HEK293T (cell line): ENCODE measurements at regions not wholly inside any gene's neighbourhood (a gene's known extent, or its start where the extent isn't known, plus 50 kb on each side); places are given as distances from the start of the nearest gene placed in this dataset.

Source experiments
- CTCF ChIA-PET: fragments of 350-600 bp; formaldehyde crosslinking; extraction: SDS; loops from one replicate; lab custom pipeline; 2021; ENCODE audit warnings: antibody characterized with exemption, inconsistent platforms; lab: Yijun Ruan, JAX
- POLR2A ChIA-PET: fragments of 350-600 bp; formaldehyde crosslinking; extraction: SDS; loops from one replicate; lab custom pipeline; 2020; ENCODE audit warnings: antibody characterized with exemption, inconsistent platforms; lab: Yijun Ruan, JAX
- DNase-seq: peaks from one replicate; pipeline ENCODE4 v3.0.0; 2012; ENCODE audit warnings: mixed read lengths; ENCODE audit errors: extremely low spot score
- ARNT ChIP-seq: fragments of 450-650 bp; IDR thresholded peaks from 2 replicates; pipeline ENCODE4 v1.6.1; 2017; ENCODE audit warnings: mild to moderate bottlenecking
- BHLHE40 ChIP-seq: fragments of 450-650 bp; IDR thresholded peaks from 2 replicates; pipeline ENCODE4 v1.6.1; 2016; ENCODE audit warnings: mild to moderate bottlenecking, moderate library complexity, borderline replicate concordance
- CTBP1 ChIP-seq: fragments of 450-650 bp; IDR thresholded peaks from 2 replicates; pipeline ENCODE4 v1.6.1; 2016; ENCODE audit warnings: borderline replicate concordance
- ELF4 ChIP-seq: fragments of 450-650 bp; IDR thresholded peaks from 2 replicates; pipeline ENCODE4 v1.6.1; 2017; ENCODE audit warnings: antibody characterized with exemption
- FOXA1 ChIP-seq: fragments of 450-650 bp; IDR thresholded peaks from 2 replicates; pipeline ENCODE4 v1.6.1; 2016; ENCODE audit warnings: mild to moderate bottlenecking
- FOXK2 ChIP-seq: fragments of 450-650 bp; IDR thresholded peaks from 2 replicates; pipeline ENCODE4 v1.6.1; 2016; ENCODE audit warnings: mild to moderate bottlenecking
- FOXM1 ChIP-seq: fragments of 450-650 bp; IDR thresholded peaks from 2 replicates; pipeline ENCODE4 v1.6.1; 2017; ENCODE audit warnings: mild to moderate bottlenecking, borderline replicate concordance
- HDGF ChIP-seq: fragments of 450-650 bp; IDR thresholded peaks from 2 replicates; pipeline ENCODE4 v1.6.1; 2017; ENCODE audit warnings: antibody characterized with exemption, borderline replicate concordance
- L3MBTL2 ChIP-seq: fragments of 450-650 bp; conservative IDR thresholded peaks from 2 replicates; pipeline ENCODE4 v1.6.1; 2016; ENCODE audit warnings: mild to moderate bottlenecking
- LEF1 ChIP-seq: fragments of 450-650 bp; IDR thresholded peaks from 2 replicates; pipeline ENCODE4 v1.6.1; 2017; ENCODE audit warnings: mild to moderate bottlenecking, borderline replicate concordance
- NFRKB ChIP-seq: fragments of 450-650 bp; IDR thresholded peaks from 2 replicates; pipeline ENCODE4 v1.6.1; 2016; ENCODE audit warnings: mild to moderate bottlenecking, moderate library complexity
- PKNOX1 ChIP-seq: fragments of 450-650 bp; IDR thresholded peaks from 2 replicates; pipeline ENCODE4 v1.6.1; 2016
- SP1 ChIP-seq: fragments of 450-650 bp; IDR thresholded peaks from 2 replicates; pipeline ENCODE4 v1.6.1; 2017
- SUZ12 ChIP-seq: fragments of 450-650 bp; IDR thresholded peaks from 2 replicates; pipeline ENCODE4 v1.6.1; 2016; ENCODE audit warnings: mild to moderate bottlenecking
- TARDBP ChIP-seq: fragments of 450-650 bp; IDR thresholded peaks from 2 replicates; pipeline ENCODE4 v1.6.1; 2016
- ZNF384 ChIP-seq: fragments of 450-650 bp; IDR thresholded peaks from 2 replicates; pipeline ENCODE4 v1.6.1; 2016

DNA sequence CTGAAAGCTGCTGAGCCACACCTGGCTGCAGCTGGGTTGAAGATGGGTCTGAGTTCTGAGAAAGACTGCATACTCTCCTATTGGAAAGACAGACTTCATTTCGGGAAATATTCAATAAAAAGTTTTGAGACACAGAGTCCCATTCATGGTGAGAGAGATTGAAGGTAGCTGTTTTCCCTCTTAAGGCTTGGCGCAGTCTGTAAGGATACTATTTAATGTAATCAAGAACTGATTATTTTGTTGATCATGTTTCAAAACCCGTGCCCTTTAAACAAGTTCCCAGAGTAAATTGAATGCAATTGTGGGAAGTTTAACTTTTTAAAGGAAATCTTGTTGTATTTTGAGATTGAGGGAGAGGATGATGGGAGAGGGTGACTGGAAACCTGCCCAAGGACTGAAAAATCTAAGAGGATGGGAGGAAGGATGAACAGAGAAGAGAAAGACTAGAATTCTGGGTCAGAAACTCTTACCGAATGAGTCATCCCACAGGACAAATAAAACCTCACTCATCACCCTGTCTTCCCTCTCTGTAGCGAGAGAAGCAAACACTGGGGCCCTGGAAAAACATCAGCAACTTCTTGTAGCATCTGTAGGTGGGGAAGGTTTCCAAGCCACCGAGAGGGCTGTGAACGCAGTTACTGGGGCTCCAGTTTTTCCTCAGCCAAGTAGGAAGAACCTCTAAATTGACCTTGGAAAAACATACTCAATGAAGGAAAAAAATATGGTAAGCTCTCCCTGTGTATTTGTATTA is 193.2 kb upstream of the TPRG1 start:
- ChIA-PET CTCF (no interaction called here), POLR2A (no interaction called here)
- no peak for TF ChIP-seq ELF4
- TF ChIP-seq ZNF384: no peak
- no peak for DNase-seq

DNA sequence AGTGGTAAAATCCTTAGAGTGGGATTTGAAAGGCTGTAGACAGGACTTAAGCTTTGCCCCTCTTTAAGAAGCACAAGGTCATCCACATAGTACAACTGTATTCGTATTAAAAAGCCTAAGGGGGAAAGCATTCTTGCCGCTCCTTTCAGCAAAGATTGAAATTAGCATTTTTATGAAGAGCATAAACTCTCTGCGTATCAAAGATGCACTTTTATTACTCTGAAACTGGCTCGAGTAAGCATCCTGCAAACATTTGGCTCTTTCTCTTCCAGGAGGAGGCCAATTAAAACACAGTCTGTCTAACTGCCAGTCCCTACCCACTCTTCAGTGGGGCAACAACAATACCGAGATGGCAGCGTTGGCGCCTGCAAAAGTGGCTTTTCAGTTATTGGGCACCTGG is 192.5 kb upstream of the TPRG1 start:
- POLR2A ChIA-PET: no interaction called here
- DNase-seq: no peak
- CTCF ChIA-PET: no interaction called here

GRCh38 chr3:188979669-188980310 is 192.0 kb upstream of the TPRG1 start:
- POLR2A ChIA-PET: no interaction called here
- TF ChIP-seq ZNF384 (no peak), CTBP1 (no peak), NFRKB (no peak), TARDBP (no peak), ARNT (no peak), L3MBTL2 (no peak), SP1 (no peak), LEF1 (no peak), FOXK2 (no peak), FOXA1 (no peak), BHLHE40 (no peak), FOXM1 (no peak), PKNOX1 (no peak), HDGF (no peak), SUZ12 (no peak), ELF4 (no peak)
- CTCF ChIA-PET: no interaction called here
- DNase-seq: no peak

More for the DNA sequence above, 192.5 kb upstream of the TPRG1 start:
- TF ChIP-seq HDGF: no peak
- no peak for TF ChIP-seq ZNF384
- TF ChIP-seq FOXM1: no peak
- no peak for TF ChIP-seq FOXA1
- no peak for TF ChIP-seq L3MBTL2
- TF ChIP-seq BHLHE40: no peak
- no peak for TF ChIP-seq LEF1
- no peak for TF ChIP-seq PKNOX1

GRCh38 chr3:188993181-188993580 is 178.6 kb upstream of the TPRG1 start:
- ChIA-PET POLR2A (no interaction called here), CTCF (interaction anchor here (0.8 kb wide), 1 partner anchor 19 kb away, joined by 3 read pairs; no protein-coding TSS in a partner anchor)
- no peak for DNase-seq
- no peak for TF ChIP-seq SUZ12
- TF ChIP-seq ELF4: no peak
- no peak for TF ChIP-seq FOXM1
- TF ChIP-seq BHLHE40: no peak
- no peak for TF ChIP-seq HDGF
- TF ChIP-seq NFRKB: no peak
- no peak for TF ChIP-seq ZNF384
- TF ChIP-seq FOXA1: no peak

DNA sequence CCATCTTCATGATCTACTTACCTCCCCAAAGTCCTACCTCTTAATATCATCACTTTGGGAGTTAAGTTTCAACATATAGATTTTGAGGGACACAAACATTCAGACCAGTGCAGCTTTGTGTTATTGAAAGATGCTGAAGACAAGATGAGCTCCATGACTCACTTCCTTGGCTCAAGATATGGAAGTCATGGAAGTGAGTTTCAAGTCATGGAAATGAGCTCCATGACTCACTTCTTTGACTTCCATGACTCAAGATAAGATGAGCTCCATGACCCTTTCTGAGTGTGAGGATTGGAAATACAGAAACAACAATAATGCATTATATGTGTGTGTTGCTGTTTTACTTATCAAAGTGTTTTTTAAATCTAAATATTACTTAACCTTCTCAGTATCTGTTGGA is 170.2 kb upstream of the TPRG1 start:
- CTCF ChIA-PET: no interaction called here
- TF ChIP-seq ZNF384 (no peak), SP1 (no peak), PKNOX1 (no peak), TARDBP (no peak), L3MBTL2 (no peak), FOXM1 (no peak), FOXK2 (no peak), SUZ12 (no peak), LEF1 (no peak), HDGF (no peak), ELF4 (no peak), FOXA1 (no peak), CTBP1 (no peak), NFRKB (no peak)
- no peak for DNase-seq
- POLR2A ChIA-PET: no interaction called here

GRCh38 chr3:189003410-189003809 is 168.4 kb upstream of the TPRG1 start:
- CTCF ChIA-PET: no interaction called here
- POLR2A ChIA-PET: no interaction called here

More at GRCh38 chr3:189003410-189003809, 168.4 kb upstream of the TPRG1 start:
- no peak for DNase-seq
- TF ChIP-seq L3MBTL2 (no peak), ARNT (no peak), SP1 (no peak), NFRKB (no peak)
